T-cell (primary cell): ENCODE measurements at regions not wholly inside any gene's neighbourhood (a gene's known extent, or its start where the extent isn't known, plus 50 kb on each side); places are given as distances from the start of the nearest gene placed in this dataset.

Experiments used
- ATAC-seq, 4 experiments: fragments of 200-7000 bp in 3 of 4; fragments of 150-1000 bp in 1 of 4; cut with Tn5 transposase; replicated peaks in 1 of 4; 1 replicate in 3 of 4; 2 replicates in 1 of 4; pipeline ENCODE4 v1.10.0; 2021; ENCODE audit warnings: moderate library complexity in 3 of 4, mild to moderate bottlenecking in 2 of 4, moderate number of reproducible peaks in 1 of 4
- CTCF ChIA-PET, 2 donors: fragments of 300-600 bp; sonication (Branson Sonifier 250); formaldehyde crosslinking; loops; one replicate each; lab custom pipeline; 2022; ENCODE audit warnings: antibody characterized with exemption in 2 of 2; lab: Charles Lee
- POLR2A ChIA-PET, 2 donors: fragments of 300-600 bp; sonication (Branson Sonifier 250); formaldehyde crosslinking; loops; one replicate each; lab custom pipeline; 2022; ENCODE audit warnings: antibody characterized with exemption in 2 of 2; lab: Charles Lee
- DNase-seq, 35 experiments: peaks; one replicate each; pipeline versions ENCODE4 v3.0.0 to v3.0.0-alpha.2; 2013 to 2023
- H3K27ac ChIP-seq: one replicate; pipeline ENCODE4 v1.5.1; 2013; ENCODE audit warnings: low read length
- H3K27me3 ChIP-seq, 2 experiments: replicated peaks in 1 of 2; 1 replicate in 1 of 2; 2 replicates in 1 of 2; pipeline versions ENCODE4 v1.6.1 to v1.7.0; 2013; ENCODE audit warnings: low read length in 1 of 2, mixed read lengths in 1 of 2; ENCODE audit not compliant: control insufficient read depth in 2 of 2, insufficient read depth in 2 of 2; ENCODE audit errors: extremely low read depth in 1 of 2
- H3K36me3 ChIP-seq, 2 donors: 1 replicate in 1 of 2; 2 replicates in 1 of 2; pipeline versions ENCODE4 v1.6.1 to v1.7.0; 2013; ENCODE audit warnings: low read length in 1 of 2; ENCODE audit not compliant: control insufficient read depth in 2 of 2, insufficient read depth in 1 of 2; ENCODE audit errors: extremely low read depth in 1 of 2
- H3K4me1 ChIP-seq, 2 experiments: 1 replicate in 1 of 2; 2 replicates in 1 of 2; pipeline versions ENCODE4 v1.6.1 to v1.7.0; 2013; ENCODE audit warnings: low read length in 2 of 2, mixed read lengths in 1 of 2; ENCODE audit not compliant: insufficient read depth in 2 of 2, control insufficient read depth in 1 of 2; ENCODE audit errors: extremely low read depth in 1 of 2
- H3K4me3 ChIP-seq, 2 donors: 1 replicate in 1 of 2; 2 replicates in 1 of 2; pipeline versions ENCODE4 v1.5.1 to v1.7.0; 2013; ENCODE audit warnings: mild to moderate bottlenecking in 2 of 2, low read length in 1 of 2, moderate library complexity in 1 of 2; ENCODE audit not compliant: control insufficient read depth in 1 of 2; ENCODE audit errors: extremely low read depth in 1 of 2
- H3K9me3 ChIP-seq: 2 replicates; pipeline ENCODE4 v1.7.0; 2013
- H3K27ac Mint-ChIP-seq, 2 donors: one replicate each; pipeline ENCODE4 v1.8.0; 2020 to 2021; ENCODE audit warnings: mild to moderate bottlenecking in 2 of 2, mixed read lengths in 2 of 2
- H3K27me3 Mint-ChIP-seq, 2 donors: one replicate each; pipeline ENCODE4 v1.8.0; 2021 to 2022; ENCODE audit warnings: mixed read lengths in 2 of 2
- H3K36me3 Mint-ChIP-seq: one replicate; pipeline ENCODE4 v1.8.0; 2021; ENCODE audit warnings: mixed read lengths
- H3K4me1 Mint-ChIP-seq, 3 donors: one replicate each; pipeline ENCODE4 v1.8.0; 2020 to 2022; ENCODE audit warnings: mixed read lengths in 3 of 3, mild to moderate bottlenecking in 1 of 3
- H3K4me3 Mint-ChIP-seq, 3 donors: one replicate each; pipeline ENCODE4 v1.8.0; 2020 to 2022; ENCODE audit warnings: mild to moderate bottlenecking in 3 of 3, mixed read lengths in 3 of 3, moderate library complexity in 3 of 3
- H3K9me3 Mint-ChIP-seq, 3 donors: one replicate each; pipeline ENCODE4 v1.8.0; 2020 to 2022; ENCODE audit warnings: mixed read lengths in 3 of 3
- WGBS: methylation state at CpG from one replicate; pipeline ENCODE4 v1.1.5; 2013; ENCODE audit warnings: missing lambda C conversion rate; ENCODE audit not compliant: insufficient coverage; 5-methylcytosine and 5-hydroxymethylcytosine counted together

GRCh38 chr3:150278195-150278594 lies 129.9 kb upstream of the TSC22D2 start:
- H3K27me3 ChIP-seq, result peaks cover 0 to 8% of the 10 kb centered on the region in 2 experiments
- H3K4me1 ChIP-seq, result no peaks in the 10 kb centered on the region
- no peaks in the 10 kb centered on the region for H3K36me3 ChIP-seq
- no peak overlapping the region for H3K27ac ChIP-seq
- Mint-ChIP-seq H3K27me3 (peaks cover 6 to 32% of the 10 kb centered on the region in 2 donors), H3K4me3 (no peak overlapping the region), H3K36me3 (no peaks in the 10 kb centered on the region), H3K4me1 (no peaks in the 10 kb centered on the region), H3K27ac (no peak overlapping the region), H3K9me3 (no peaks in the 10 kb centered on the region)
- DNase-seq, result no peak
- ATAC-seq, result no peak
- ChIA-PET CTCF (interaction anchor here (0.6 to 0.7 kb wide), 3 partner anchors 17 to 216 kb away, joined by 3 read pairs; no protein-coding TSS in a partner anchor), POLR2A (interaction anchor here in 1 of 2 donors (0.7 kb wide), 1 partner anchor 71 kb away, joined by 3 read pairs; no protein-coding TSS in a partner anchor)
- no peaks in the 10 kb centered on the region for H3K9me3 ChIP-seq
- no peak overlapping the region for H3K4me3 ChIP-seq

DNA sequence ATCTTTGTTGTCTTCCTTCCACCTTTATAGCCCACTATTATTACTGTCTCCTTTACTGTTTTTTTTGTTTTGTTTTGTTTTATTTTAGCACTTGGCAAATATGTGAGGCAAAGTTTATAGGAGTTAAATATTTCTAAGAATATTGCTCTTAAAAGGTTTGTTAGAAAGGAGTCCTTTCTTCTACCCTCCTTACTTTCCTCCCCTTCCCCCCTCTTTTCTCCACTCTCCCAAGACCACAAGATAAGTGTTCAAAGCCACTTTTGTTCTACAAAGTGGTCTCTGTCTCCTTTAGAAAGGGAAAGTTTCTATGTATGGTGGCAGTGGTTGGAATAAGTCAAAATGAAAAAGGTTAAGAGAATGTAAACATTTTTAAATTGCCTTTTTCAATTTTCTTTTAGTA lies 130.7 kb upstream of the TSC22D2 start:
- Histone ChIP-seq H3K27me3 (peaks cover 0 to 8% of the 10 kb centered on the region in 2 experiments), H3K9me3 (no peaks in the 10 kb centered on the region), H3K27ac (no peak overlapping the region), H3K36me3 (no peaks in the 10 kb centered on the region), H3K4me1 (no peaks in the 10 kb centered on the region), H3K4me3 (no peak overlapping the region)
- Mint-ChIP-seq H3K27me3 (peaks cover 6 to 27% of the 10 kb centered on the region in 2 donors), H3K4me3 (no peak overlapping the region), H3K4me1 (no peaks in the 10 kb centered on the region), H3K9me3 (no peaks in the 10 kb centered on the region), H3K36me3 (no peaks in the 10 kb centered on the region), H3K27ac (no peak overlapping the region)
- no peak for ATAC-seq
- no peak for DNase-seq
- ChIA-PET POLR2A (interaction anchor here in 1 of 2 donors (0.7 kb wide), 1 partner anchor 71 kb away, joined by 3 read pairs; no protein-coding TSS in a partner anchor), CTCF (interaction anchor here (0.6 to 0.7 kb wide), 2 partner anchors 176 to 310 kb away, joined by 3 read pairs; no protein-coding TSS in a partner anchor)

- ChIA-PET POLR2A (no interaction called here), CTCF (interaction anchor here in 1 of 2 donors (1.3 kb wide), 1 partner anchor 26 kb away, joined by 3 read pairs; no protein-coding TSS in a partner anchor)
- Mint-ChIP-seq H3K9me3 (no peaks in the 10 kb centered on the region), H3K27me3 (peaks cover 9 to 20% of the 10 kb centered on the region in 2 donors), H3K27ac (no peak overlapping the region), H3K4me1 (no peaks in the 10 kb centered on the region), H3K4me3 (no peak overlapping the region), H3K36me3 (no peaks in the 10 kb centered on the region)
- H3K9me3 ChIP-seq, result no peaks in the 10 kb centered on the region
- ATAC-seq (no peak), DNase-seq (no peak)
- no peak overlapping the region for H3K27ac ChIP-seq
- H3K27me3 ChIP-seq, result peaks cover 0 to 8% of the 10 kb centered on the region in 2 experiments
- H3K4me3 ChIP-seq, result no peak overlapping the region
- WGBS, result no CpG with 5 or more reads among the region's 3 CpGs
- H3K4me1 ChIP-seq, result no peaks in the 10 kb centered on the region
- H3K36me3 ChIP-seq, result no peaks in the 10 kb centered on the region
Measured at GRCh38 chr3:150275941-150276340, 132.2 kb upstream of the TSC22D2 start.

- H3K27ac ChIP-seq, result no peak overlapping the region
- 90% methylated on average over 2 of the region's 3 CpGs for WGBS
- no peak overlapping the region for H3K27ac Mint-ChIP-seq
Measured at GRCh38 chr3:150274372-150274771, 133.7 kb upstream of the TSC22D2 start.

GRCh38 chr3:150273396-150273795 lies 134.7 kb upstream of the TSC22D2 start:
- no peak for DNase-seq
- Mint-ChIP-seq H3K9me3 (no peaks in the 10 kb centered on the region), H3K4me1 (no peaks in the 10 kb centered on the region), H3K27me3 (peaks cover 12 to 19% of the 10 kb centered on the region in 2 donors), H3K4me3 (no peak overlapping the region), H3K36me3 (no peaks in the 10 kb centered on the region), H3K27ac (no peak overlapping the region)
- no peaks in the 10 kb centered on the region for H3K4me1 ChIP-seq
- H3K27me3 ChIP-seq, result peaks cover 0 to 3% of the 10 kb centered on the region in 2 experiments
- no CpG with 5 or more reads among the region's 2 CpGs for WGBS
- no peaks in the 10 kb centered on the region for H3K36me3 ChIP-seq
- ChIA-PET CTCF (no interaction called here), POLR2A (no interaction called here)
- H3K4me3 ChIP-seq, result no peak overlapping the region
- H3K27ac ChIP-seq, result no peak overlapping the region
- no peaks in the 10 kb centered on the region for H3K9me3 ChIP-seq
- no peak for ATAC-seq

More at GRCh38 chr3:150274372-150274771, 133.7 kb upstream of the TSC22D2 start:
- H3K27me3 ChIP-seq, result peaks cover 0 to 3% of the 10 kb centered on the region in 2 experiments
- ATAC-seq, result no peak
- ChIA-PET CTCF (interaction anchor here in 1 of 2 donors (1.3 kb wide), 1 partner anchor 27 kb away, joined by 3 read pairs; no protein-coding TSS in a partner anchor), POLR2A (no interaction called here)
- H3K4me3 ChIP-seq, result no peak overlapping the region
- no peak overlapping the region for H3K4me3 Mint-ChIP-seq
- no peaks in the 10 kb centered on the region for H3K36me3 Mint-ChIP-seq
- H3K36me3 ChIP-seq, result no peaks in the 10 kb centered on the region
- H3K9me3 ChIP-seq, result no peaks in the 10 kb centered on the region
- H3K27me3 Mint-ChIP-seq, result peaks cover 12 to 17% of the 10 kb centered on the region in 2 donors
- no peak for DNase-seq
- H3K4me1 Mint-ChIP-seq, result no peaks in the 10 kb centered on the region
- no peaks in the 10 kb centered on the region for H3K9me3 Mint-ChIP-seq
- no peaks in the 10 kb centered on the region for H3K4me1 ChIP-seq

GRCh38 chr3:150271591-150271960 lies 136.5 kb upstream of the TSC22D2 start:
- Mint-ChIP-seq H3K4me3 (no peak overlapping the region), H3K27ac (no peak overlapping the region), H3K27me3 (peaks cover 10% of the 10 kb centered on the region in 2 donors), H3K36me3 (no peaks in the 10 kb centered on the region), H3K9me3 (no peaks in the 10 kb centered on the region), H3K4me1 (no peaks in the 10 kb centered on the region)
- H3K9me3 ChIP-seq, result no peaks in the 10 kb centered on the region
- no peak overlapping the region for H3K4me3 ChIP-seq
- DNase-seq (no peak), ATAC-seq (no peak)
- no peaks in the 10 kb centered on the region for H3K4me1 ChIP-seq
- H3K27me3 ChIP-seq, result peaks cover 0 to under 1% of the 10 kb centered on the region in 2 experiments
- no peak overlapping the region for H3K27ac ChIP-seq
- H3K36me3 ChIP-seq, result no peaks in the 10 kb centered on the region
- POLR2A ChIA-PET, result no interaction called here
- CTCF ChIA-PET, result no interaction called here
